Neuronal stem cell (in vitro differentiated cells): ENCODE measurements at regions not wholly inside any gene's neighbourhood (a gene's known extent, or its start where the extent isn't known, plus 50 kb on each side); places are given as distances from the start of the nearest gene placed in this dataset.

ENCODE experiments used
- DNase-seq: peaks from one replicate; pipeline ENCODE4 v3.0.0-alpha.2; 2013; ENCODE audit warnings: low spot score
- H2AFZ ChIP-seq: one replicate; pipeline ENCODE4 v1.6.1; 2013; ENCODE audit warnings: mild to moderate bottlenecking, low read length, inconsistent platforms
- H2AK5ac ChIP-seq: 2 replicates; pipeline ENCODE4 v1.6.1; 2013; ENCODE audit warnings: low read depth, mild to moderate bottlenecking, inconsistent platforms, low read length, moderate library complexity, mixed read lengths
- H2BK120ac ChIP-seq: 2 replicates; pipeline ENCODE4 v1.6.1; 2013; ENCODE audit warnings: low read depth, mild to moderate bottlenecking, inconsistent platforms, low read length, moderate library complexity, mixed read lengths
- H2BK12ac ChIP-seq: one replicate; pipeline ENCODE4 v1.6.1; 2013; ENCODE audit warnings: low read length, inconsistent platforms
- H2BK15ac ChIP-seq: 2 replicates; pipeline ENCODE4 v1.6.1; 2013; ENCODE audit warnings: mild to moderate bottlenecking, low read length, inconsistent platforms, mixed read lengths
- H2BK5ac ChIP-seq: one replicate; pipeline ENCODE4 v1.6.1; 2013; ENCODE audit warnings: inconsistent platforms, mild to moderate bottlenecking, low read length, moderate library complexity
- H3K14ac ChIP-seq: one replicate; pipeline ENCODE4 v1.6.1; 2013; ENCODE audit warnings: low read length, inconsistent platforms
- H3K18ac ChIP-seq: 2 replicates; pipeline ENCODE4 v1.6.1; 2013; ENCODE audit warnings: low read length, inconsistent platforms
- H3K23ac ChIP-seq: 2 replicates; pipeline ENCODE4 v1.6.1; 2013; ENCODE audit warnings: low read depth, mild to moderate bottlenecking, mixed read lengths, low read length, inconsistent platforms; ENCODE audit not compliant: poor library complexity
- H3K27ac ChIP-seq: replicated peaks from 3 replicates; pipeline ENCODE4 v1.5.1; 2013; ENCODE audit warnings: low read length, inconsistent platforms
- H3K27me3 ChIP-seq, 3 experiments: 2 replicates each; pipeline ENCODE4 v1.6.1; 2013; ENCODE audit warnings: low read length in 3 of 3, mild to moderate bottlenecking in 2 of 3, inconsistent platforms in 1 of 3, low read depth in 1 of 3, mixed read lengths in 1 of 3, moderate library complexity in 1 of 3; ENCODE audit not compliant: control insufficient read depth in 3 of 3, insufficient read depth in 3 of 3
- H3K36me3 ChIP-seq, 2 donors: replicated peaks in 1 of 2; 2 replicates each; pipeline ENCODE4 v1.6.1; 2013; ENCODE audit warnings: low read length in 2 of 2; ENCODE audit not compliant: control insufficient read depth in 2 of 2, insufficient read depth in 2 of 2
- H3K4ac ChIP-seq: 2 replicates; pipeline ENCODE4 v1.6.1; 2013; ENCODE audit warnings: inconsistent platforms, mild to moderate bottlenecking, low read length, moderate library complexity
- H3K4me1 ChIP-seq, 2 donors: 1 replicate in 1 of 2; 2 replicates in 1 of 2; pipeline ENCODE4 v1.6.1; 2013; ENCODE audit warnings: low read length in 2 of 2, low read depth in 1 of 2; ENCODE audit not compliant: control insufficient read depth in 2 of 2, insufficient read depth in 1 of 2
- H3K4me2 ChIP-seq: one replicate; pipeline ENCODE4 v1.6.1; 2013; ENCODE audit warnings: mild to moderate bottlenecking, low read length, inconsistent platforms; ENCODE audit not compliant: insufficient read depth, poor library complexity, severe bottlenecking
- H3K4me3 ChIP-seq, 2 donors: 2 replicates each; pipeline ENCODE4 v1.5.1; 2013; ENCODE audit warnings: low read length in 2 of 2, mild to moderate bottlenecking in 2 of 2, inconsistent platforms in 1 of 2, moderate library complexity in 1 of 2
- H3K79me1 ChIP-seq: one replicate; pipeline ENCODE4 v1.6.1; 2013; ENCODE audit warnings: low read depth, mild to moderate bottlenecking, inconsistent platforms, low read length, moderate library complexity
- H3K9ac ChIP-seq: one replicate; pipeline ENCODE4 v1.6.1; 2013; ENCODE audit warnings: mild to moderate bottlenecking, low read depth, low read length, inconsistent platforms; ENCODE audit not compliant: poor library complexity
- H3K9me3 ChIP-seq, 2 donors: replicated peaks in 1 of 2; 2 replicates each; pipeline versions ENCODE3 to v1.6.1; 2013; ENCODE audit warnings: low read length in 2 of 2, mild to moderate bottlenecking in 2 of 2, inconsistent platforms in 1 of 2, low read depth in 1 of 2, mixed read lengths in 1 of 2, moderate library complexity in 1 of 2; ENCODE audit not compliant: control insufficient read depth in 2 of 2, insufficient read depth in 1 of 2
- H4K8ac ChIP-seq: one replicate; pipeline ENCODE4 v1.6.1; 2013; ENCODE audit warnings: low read depth, mild to moderate bottlenecking, inconsistent platforms, low read length, moderate library complexity
- H4K91ac ChIP-seq: one replicate; pipeline ENCODE4 v1.6.1; 2013; ENCODE audit warnings: low read length, low read depth, mild to moderate bottlenecking, inconsistent platforms; ENCODE audit not compliant: poor library complexity
- WGBS, 2 donors: extraction: QIAGEN DNeasy Blood & Tissue Kit; methylation state at CpG; one replicate each; pipeline ENCODE4 v1.1.7; 2013; ENCODE audit warnings: missing lambda C conversion rate in 2 of 2, mixed read lengths in 1 of 2; ENCODE audit not compliant: insufficient read length in 2 of 2, insufficient replicate concordance in 1 of 2; ENCODE audit errors: extremely low coverage in 2 of 2; 5-methylcytosine and 5-hydroxymethylcytosine counted together

- Histone ChIP-seq H2BK12ac (no peak overlapping the region), H3K9ac (no peak overlapping the region), H4K8ac (no peak overlapping the region), H4K91ac (no peak overlapping the region), H3K27me3 (peaks cover 9 to 96% (median 72%) of the 10 kb centered on the region in 3 experiments), H2BK5ac (no peak overlapping the region), H3K9me3 (peaks cover 0 to 2% of the 10 kb centered on the region in 2 donors), H3K4ac (no peak overlapping the region), H3K36me3 (no peaks in the 10 kb centered on the region), H3K23ac (peak overlapping the region; percentile 38), H3K79me1 (peaks cover 2% of the 10 kb centered on the region), H2AFZ (no peak overlapping the region), H2BK15ac (peak overlapping the region; percentile 63), H3K4me3 (peak overlapping the region in 1 of 2 donors; percentile 10), H3K4me2 (no peak overlapping the region), H3K18ac (no peak overlapping the region), H3K4me1 (peaks cover 3 to 27% of the 10 kb centered on the region in 2 donors), H2AK5ac (peak overlapping the region; percentile 85), H3K27ac (no peak overlapping the region), H3K14ac (no peak overlapping the region), H2BK120ac (no peak overlapping the region)
- DNase-seq, result no peak
- WGBS, 2 donors, result no CpG with 5 or more reads among the region's 8 CpGs
Observed at GRCh38 chr17:49907279-49907678, 59.4 kb upstream of the TAC4 start.

- no peak for DNase-seq
- Histone ChIP-seq H2BK12ac (peak overlapping the region; percentile 86), H4K91ac (peak overlapping the region; percentile 7), H3K14ac (peak overlapping the region; percentile 87), H3K27me3 (peaks cover 2 to 96% (median 58%) of the 10 kb centered on the region in 3 experiments), H3K9ac (peak overlapping the region; percentile 53), H3K9me3 (peaks cover 0 to 2% of the 10 kb centered on the region in 2 donors), H4K8ac (no peak overlapping the region), H2AK5ac (peak overlapping the region; percentile 27), H2BK120ac (peak overlapping the region; percentile 20), H3K27ac (no peak overlapping the region), H2BK15ac (no peak overlapping the region), H3K79me1 (peaks cover 2% of the 10 kb centered on the region), H3K36me3 (no peaks in the 10 kb centered on the region), H3K4me1 (peaks cover 3 to 29% of the 10 kb centered on the region in 2 donors), H3K4me2 (no peak overlapping the region), H3K18ac (peak overlapping the region; percentile 38), H3K4me3 (peak overlapping the region in 1 of 2 donors; percentile 36), H2BK5ac (peak overlapping the region; percentile 8), H3K23ac (no peak overlapping the region), H3K4ac (no peak overlapping the region), H2AFZ (no peak overlapping the region)
- no CpG with 5 or more reads among the region's 23 CpGs for WGBS, 2 donors
Observed at GRCh38 chr17:49908782-49909714, 59.9 kb upstream of the DLX4 start.

- DNase-seq, result no peak
Observed at GRCh38 chr17:49910094-49910857, 58.7 kb upstream of the DLX4 start.

More at GRCh38 chr17:49910094-49910857, 58.7 kb upstream of the DLX4 start:
- H3K4me3 ChIP-seq, result peak overlapping the region in 1 of 2 donors; percentile 22
- H3K18ac ChIP-seq, result peak overlapping the region; percentile 91
- peaks cover 2 to 96% (median 54%) of the 10 kb centered on the region in 3 experiments for H3K27me3 ChIP-seq
- H3K27ac ChIP-seq, result no peak overlapping the region
- peaks cover 2% of the 10 kb centered on the region for H3K79me1 ChIP-seq
- peak overlapping the region; percentile 46 for H3K23ac ChIP-seq
- H3K4me1 ChIP-seq, result peaks cover 3 to 34% of the 10 kb centered on the region in 2 donors
- no peak overlapping the region for H2BK120ac ChIP-seq
- H2AK5ac ChIP-seq, result peak overlapping the region; percentile 92
- no peak overlapping the region for H4K91ac ChIP-seq
- H3K9ac ChIP-seq, result no peak overlapping the region
- H2BK12ac ChIP-seq, result no peak overlapping the region
- peak overlapping the region; percentile 68 for H3K4me2 ChIP-seq
- no peaks in the 10 kb centered on the region for H3K36me3 ChIP-seq
- H2BK5ac ChIP-seq, result peak overlapping the region; percentile 9
- no CpG with 5 or more reads among the region's 69 CpGs for WGBS, 2 donors
- H3K9me3 ChIP-seq, result peaks cover 0 to 2% of the 10 kb centered on the region in 2 donors
- peak overlapping the region; percentile 42 for H3K14ac ChIP-seq
- no peak overlapping the region for H4K8ac ChIP-seq
- no peak overlapping the region for H3K4ac ChIP-seq
- peak overlapping the region; percentile 59 for H2AFZ ChIP-seq
- no peak overlapping the region for H2BK15ac ChIP-seq
